Nephron (organoid): ENCODE measurements at regions not wholly inside any gene's neighbourhood (a gene's known extent, or its start where the extent isn't known, plus 50 kb on each side); places are given as distances from the start of the nearest gene placed in this dataset.

Experiments used
- H3K27ac Mint-ChIP-seq, 3 experiments: 2 replicates each; pipeline ENCODE4 v1.8.0; 2020; ENCODE audit warnings: mixed read lengths in 3 of 3, mild to moderate bottlenecking in 2 of 3, moderate library complexity in 1 of 3
- H3K27me3 Mint-ChIP-seq: 2 replicates; pipeline ENCODE4 v1.8.0; 2021; ENCODE audit warnings: low read depth, mild to moderate bottlenecking, moderate library complexity, mixed read lengths
- H3K36me3 Mint-ChIP-seq: 2 replicates; pipeline ENCODE4 v1.8.0; 2020; ENCODE audit warnings: low read depth, mixed read lengths
- H3K4me1 Mint-ChIP-seq: 2 replicates; pipeline ENCODE4 v1.8.0; 2020; ENCODE audit warnings: mixed read lengths
- H3K4me3 Mint-ChIP-seq, 3 experiments: 2 replicates each; pipeline ENCODE4 v1.8.0; 2020; ENCODE audit warnings: mild to moderate bottlenecking in 3 of 3, mixed read lengths in 3 of 3, moderate library complexity in 2 of 3
- H3K9me3 Mint-ChIP-seq: 2 replicates; pipeline ENCODE4 v1.8.0; 2020; ENCODE audit warnings: mixed read lengths
- TF ChIP-seq, protein P1 (sequence below), 3 experiments: fragments of 200-600 bp; sonication (generic); IDR thresholded peaks; one replicate each; pipeline ENCODE4 v1.5.0; 2021; ENCODE audit warnings: antibody characterized with exemption in 3 of 3; ENCODE audit not compliant: unreplicated experiment in 3 of 3

DNA sequence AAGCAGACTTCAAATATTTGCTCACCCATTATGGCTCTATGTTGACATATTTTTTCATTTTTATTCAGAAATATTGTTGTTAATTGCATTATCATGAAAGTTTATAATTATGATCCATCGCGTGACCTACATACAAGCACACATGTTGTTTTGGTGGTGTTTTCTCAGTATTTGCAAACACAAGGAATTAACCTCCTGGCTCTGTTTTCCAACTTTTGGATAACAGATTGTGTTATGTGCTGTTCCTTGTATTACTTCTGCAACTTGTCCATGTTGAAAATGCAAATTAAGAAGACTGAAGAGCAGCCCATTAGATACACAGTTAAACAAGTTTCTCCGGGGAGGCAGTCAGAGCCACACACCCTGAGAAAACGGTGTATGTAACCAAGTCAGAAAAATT is 201.2 kb downstream of the SEC23A start:
- TF ChIP-seq, protein P1, sequence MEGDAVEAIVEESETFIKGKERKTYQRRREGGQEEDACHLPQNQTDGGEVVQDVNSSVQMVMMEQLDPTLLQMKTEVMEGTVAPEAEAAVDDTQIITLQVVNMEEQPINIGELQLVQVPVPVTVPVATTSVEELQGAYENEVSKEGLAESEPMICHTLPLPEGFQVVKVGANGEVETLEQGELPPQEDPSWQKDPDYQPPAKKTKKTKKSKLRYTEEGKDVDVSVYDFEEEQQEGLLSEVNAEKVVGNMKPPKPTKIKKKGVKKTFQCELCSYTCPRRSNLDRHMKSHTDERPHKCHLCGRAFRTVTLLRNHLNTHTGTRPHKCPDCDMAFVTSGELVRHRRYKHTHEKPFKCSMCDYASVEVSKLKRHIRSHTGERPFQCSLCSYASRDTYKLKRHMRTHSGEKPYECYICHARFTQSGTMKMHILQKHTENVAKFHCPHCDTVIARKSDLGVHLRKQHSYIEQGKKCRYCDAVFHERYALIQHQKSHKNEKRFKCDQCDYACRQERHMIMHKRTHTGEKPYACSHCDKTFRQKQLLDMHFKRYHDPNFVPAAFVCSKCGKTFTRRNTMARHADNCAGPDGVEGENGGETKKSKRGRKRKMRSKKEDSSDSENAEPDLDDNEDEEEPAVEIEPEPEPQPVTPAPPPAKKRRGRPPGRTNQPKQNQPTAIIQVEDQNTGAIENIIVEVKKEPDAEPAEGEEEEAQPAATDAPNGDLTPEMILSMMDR (IDR thresholded peaks at IDR 0.05; ENCODE audit: unreplicated experiment in 3 of 3), result no peak
- Mint-ChIP-seq H3K4me3 (no peak overlapping the region), H3K4me1 (no peaks in the 10 kb centered on the region), H3K36me3 (no peaks in the 10 kb centered on the region), H3K27me3 (no peaks in the 10 kb centered on the region), H3K9me3 (no peaks in the 10 kb centered on the region), H3K27ac (no peak overlapping the region)

DNA sequence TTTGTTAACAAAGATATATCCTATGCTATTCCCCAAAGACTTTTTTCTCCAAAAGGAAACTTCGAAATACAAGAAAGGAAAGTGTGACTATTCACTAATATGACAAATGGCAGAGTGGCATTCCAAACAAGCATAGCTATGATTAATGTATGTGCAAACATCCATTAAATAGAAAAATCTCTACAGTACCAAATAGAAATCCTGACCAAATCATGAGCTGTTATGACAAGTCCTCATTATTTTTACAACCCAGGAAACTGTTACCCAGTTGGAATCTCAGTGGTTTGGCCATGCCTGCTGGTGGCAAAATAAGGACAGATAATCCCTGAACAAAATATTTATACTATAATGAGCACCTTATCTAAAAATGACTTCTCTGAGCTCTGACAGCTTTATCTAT is 202.1 kb downstream of the SEC23A start:
- Mint-ChIP-seq H3K27ac (no peak overlapping the region), H3K27me3 (no peaks in the 10 kb centered on the region), H3K36me3 (no peaks in the 10 kb centered on the region), H3K9me3 (no peaks in the 10 kb centered on the region), H3K4me3 (no peak overlapping the region), H3K4me1 (no peaks in the 10 kb centered on the region)
- TF ChIP-seq, protein P1 (IDR thresholded peaks at IDR 0.05; ENCODE audit: unreplicated experiment in 3 of 3), result no peak

DNA sequence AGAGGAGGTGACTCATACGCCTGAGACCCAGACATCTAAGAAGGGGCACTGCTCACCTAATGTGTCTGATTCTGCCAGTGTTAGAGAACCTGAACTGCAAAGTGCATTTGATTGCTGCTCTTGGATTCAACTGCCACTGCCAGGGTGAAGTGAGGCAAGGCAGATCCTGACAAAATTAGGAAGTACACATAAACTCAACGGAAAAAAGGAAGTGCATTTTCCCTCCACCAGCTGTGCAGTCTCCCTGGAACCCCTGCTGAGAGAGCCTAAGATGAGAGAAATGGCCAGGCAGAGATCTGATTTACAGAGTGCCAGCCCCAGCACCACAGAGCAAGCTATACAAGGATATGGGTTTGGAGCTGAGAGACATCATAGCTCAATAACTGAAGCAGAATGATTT is 215.3 kb downstream of the SEC23A start:
- H3K27ac Mint-ChIP-seq, result no peak overlapping the region

DNA sequence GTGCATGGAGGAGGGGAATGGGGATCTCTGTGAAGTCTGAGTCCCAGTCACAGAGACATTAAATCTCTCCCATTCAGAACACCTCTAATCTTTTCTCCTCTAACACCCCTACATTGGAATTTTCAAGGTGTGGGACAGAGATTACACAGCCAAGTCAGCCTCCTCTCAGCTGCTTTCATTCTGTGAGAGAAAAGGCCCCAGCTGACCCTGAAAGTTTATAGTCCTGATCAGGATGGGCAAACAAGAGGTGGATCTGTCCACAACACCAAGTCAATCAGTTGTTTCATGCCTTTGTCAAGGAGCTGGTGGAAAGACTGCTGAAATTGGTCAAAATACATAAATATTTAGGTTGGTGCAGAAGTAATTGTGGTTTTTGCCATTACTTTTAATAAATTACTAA is 218.9 kb downstream of the SEC23A start:
- Mint-ChIP-seq H3K4me1 (no peaks in the 10 kb centered on the region), H3K27ac (no peak overlapping the region), H3K4me3 (no peak overlapping the region), H3K27me3 (peaks cover 5% of the 10 kb centered on the region), H3K36me3 (no peaks in the 10 kb centered on the region), H3K9me3 (no peaks in the 10 kb centered on the region)
- TF ChIP-seq, protein P1 (IDR thresholded peaks at IDR 0.05; ENCODE audit: unreplicated experiment in 3 of 3), result no peak

More for the DNA sequence above, 215.3 kb downstream of the SEC23A start:
- no peaks in the 10 kb centered on the region for H3K4me1 Mint-ChIP-seq
- H3K27me3 Mint-ChIP-seq, result peaks cover 4% of the 10 kb centered on the region
- TF ChIP-seq, protein P1 (IDR thresholded peaks at IDR 0.05; ENCODE audit: unreplicated experiment in 3 of 3), result no peak
- no peaks in the 10 kb centered on the region for H3K36me3 Mint-ChIP-seq
- no peaks in the 10 kb centered on the region for H3K9me3 Mint-ChIP-seq
- no peak overlapping the region for H3K4me3 Mint-ChIP-seq

DNA sequence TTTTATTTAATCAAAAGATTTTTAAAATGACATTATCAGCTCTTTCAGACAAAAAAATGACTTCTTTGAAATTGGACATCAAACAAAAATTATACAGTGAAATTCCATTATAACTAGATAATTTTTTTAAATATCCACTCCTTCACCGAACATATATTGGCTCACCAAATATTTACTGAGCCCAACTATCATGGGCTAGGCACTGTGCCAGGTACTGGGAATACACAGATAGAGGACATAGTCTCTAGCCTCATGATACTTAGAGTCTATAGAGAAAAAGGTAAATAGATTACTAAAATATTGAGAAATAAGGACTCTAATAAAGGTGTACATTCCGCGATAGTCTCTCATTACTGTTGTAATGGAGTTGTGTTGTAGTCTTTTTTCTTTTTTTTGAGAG is 219.9 kb downstream of the SEC23A start:
- Mint-ChIP-seq H3K27ac (no peak overlapping the region), H3K27me3 (peaks cover 11% of the 10 kb centered on the region), H3K36me3 (no peaks in the 10 kb centered on the region), H3K9me3 (no peaks in the 10 kb centered on the region), H3K4me1 (no peaks in the 10 kb centered on the region), H3K4me3 (no peak overlapping the region)
- TF ChIP-seq, protein P1 (IDR thresholded peaks at IDR 0.05; ENCODE audit: unreplicated experiment in 3 of 3), result no peak

DNA sequence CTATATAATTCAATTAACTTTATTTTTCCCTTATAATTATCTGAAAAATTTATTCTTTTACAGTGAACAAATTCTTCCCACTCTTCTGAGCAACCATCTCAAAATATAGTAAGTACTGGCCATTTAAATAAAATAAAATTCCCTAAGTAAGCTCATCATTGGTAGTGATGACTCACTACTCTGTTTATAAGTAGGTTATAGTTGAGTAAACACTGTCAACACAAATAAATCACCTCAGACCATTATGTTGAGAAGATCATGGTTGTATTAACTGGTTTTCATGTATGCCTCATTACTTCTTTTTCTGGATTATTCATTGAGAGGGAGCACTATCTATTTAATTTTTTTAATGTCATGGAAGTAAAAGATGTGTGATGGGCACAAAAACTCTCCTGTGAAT is 220.5 kb downstream of the SEC23A start:
- no peaks in the 10 kb centered on the region for H3K4me1 Mint-ChIP-seq
- no peak overlapping the region for H3K27ac Mint-ChIP-seq
- H3K27me3 Mint-ChIP-seq, result peaks cover 8% of the 10 kb centered on the region
- H3K4me3 Mint-ChIP-seq, result no peak overlapping the region
- TF ChIP-seq, protein P1 (IDR thresholded peaks at IDR 0.05; ENCODE audit: unreplicated experiment in 3 of 3), result no peak
- no peaks in the 10 kb centered on the region for H3K36me3 Mint-ChIP-seq
- no peaks in the 10 kb centered on the region for H3K9me3 Mint-ChIP-seq
